ENCODE measurements at regions not wholly inside any gene's neighbourhood (a gene's known extent, or its start where the extent isn't known, plus 50 kb on each side); places are given as distances from the start of the nearest gene placed in this dataset.

GRCh38 chr2:207257251-207258250 is 91.8 kb upstream of the KLF7 start:
- DNase-seq (ENCODE audit: low spot score): no peak

GRCh38 chr2:207258263-207258991 is 92.7 kb upstream of the KLF7 start:
- DNase-seq (ENCODE audit: low spot score): no peak

DNA sequence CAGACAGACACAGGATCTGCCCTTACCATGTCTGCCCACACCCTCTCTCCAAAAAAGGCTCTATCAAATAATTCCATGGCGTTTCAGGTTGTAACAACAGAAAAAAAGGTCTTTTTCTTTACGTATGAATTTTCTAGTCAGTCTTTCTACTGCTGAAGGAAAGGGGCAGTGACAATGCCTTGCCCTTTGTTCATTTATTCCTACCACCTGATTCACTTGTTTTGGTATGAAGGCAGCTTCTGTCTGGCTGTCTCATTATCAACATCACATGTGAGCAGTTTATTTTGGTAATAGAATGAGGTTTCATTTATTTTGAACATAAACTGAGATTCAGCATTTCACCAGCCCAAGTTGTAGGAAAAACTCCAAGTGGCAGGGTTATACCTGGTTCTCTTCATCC is 94.3 kb upstream of the KLF7 start:
- no peak for DNase-seq (ENCODE audit: low spot score)

GRCh38 chr2:207260947-207261346 is 95.2 kb upstream of the KLF7 start:
- no peak for DNase-seq (ENCODE audit: low spot score)

GRCh38 chr2:207264310-207264709 is 98.6 kb upstream of the KLF7 start:
- DNase-seq (ENCODE audit: low spot score): no peak

DNA sequence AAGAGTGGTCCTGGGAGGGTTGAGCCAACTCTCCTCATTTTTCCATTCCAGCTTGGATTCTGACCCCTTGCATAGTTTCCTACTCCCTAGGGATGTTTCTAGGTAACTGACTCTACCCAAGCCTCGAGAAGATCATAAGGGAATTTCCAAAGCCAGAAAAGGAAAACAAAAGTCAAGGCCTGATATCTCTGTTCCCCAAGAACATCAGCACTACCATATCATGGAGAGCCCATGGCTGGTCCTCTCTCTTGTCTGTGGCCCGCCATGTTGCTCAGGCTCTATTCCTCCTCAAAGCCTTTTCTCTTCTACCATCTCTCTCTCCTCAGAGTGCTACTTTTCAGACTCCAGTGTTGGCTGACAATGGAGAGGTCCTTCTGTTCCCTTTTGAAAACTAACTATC is 99.6 kb upstream of the KLF7 start:
- DNase-seq (ENCODE audit: low spot score): no peak

DNA sequence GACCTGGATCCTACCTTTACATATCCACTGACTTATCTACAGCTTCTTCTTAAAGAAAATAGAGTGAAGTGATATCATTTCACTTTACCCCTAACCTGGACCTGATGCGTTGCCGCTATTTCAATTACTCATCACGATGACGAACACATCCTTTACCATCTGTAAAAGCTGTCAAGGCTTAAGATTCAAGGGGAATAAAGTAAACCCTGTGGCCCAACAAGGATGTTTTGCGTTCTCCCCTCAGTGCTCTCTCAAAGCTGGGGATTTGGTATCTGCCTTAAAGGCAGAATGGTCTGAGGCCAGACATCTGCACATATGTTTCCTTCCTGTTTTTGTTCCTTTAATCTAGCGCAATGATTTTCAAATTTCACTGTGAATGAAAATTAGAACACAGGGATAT is 100.1 kb upstream of the KLF7 start:
- no peak for DNase-seq (ENCODE audit: low spot score)

- no peak for DNase-seq (ENCODE audit: low spot score)
Observed at GRCh38 chr2:207266648-207267047, 100.9 kb upstream of the KLF7 start.

DNA sequence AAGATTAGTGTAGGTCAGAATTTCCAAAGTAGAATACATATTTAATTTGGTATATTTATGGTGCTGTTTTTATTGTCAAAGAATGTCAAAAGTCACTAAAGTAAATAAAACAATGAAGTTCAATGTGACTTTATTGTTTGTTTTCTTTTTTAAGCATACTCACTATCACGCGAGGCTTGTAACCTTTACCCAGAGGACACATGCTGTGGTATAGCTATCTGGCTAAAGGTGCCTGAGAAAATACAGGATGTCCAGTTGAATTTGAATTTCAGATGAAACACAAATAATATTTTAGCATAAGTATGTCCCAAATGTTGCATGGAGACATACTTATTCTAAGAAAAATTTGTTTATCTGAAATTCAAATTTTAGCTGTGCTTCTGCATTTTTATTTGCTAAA is 103.3 kb upstream of the KLF7 start:
- no peak for DNase-seq (ENCODE audit: low spot score)

GRCh38 chr2:207274530-207275189 is 108.9 kb upstream of the KLF7 start:
- DNase-seq (ENCODE audit: low spot score): no peak

GRCh38 chr2:207275779-207276178 is 110.0 kb upstream of the KLF7 start:
- no peak for DNase-seq (ENCODE audit: low spot score)

DNA sequence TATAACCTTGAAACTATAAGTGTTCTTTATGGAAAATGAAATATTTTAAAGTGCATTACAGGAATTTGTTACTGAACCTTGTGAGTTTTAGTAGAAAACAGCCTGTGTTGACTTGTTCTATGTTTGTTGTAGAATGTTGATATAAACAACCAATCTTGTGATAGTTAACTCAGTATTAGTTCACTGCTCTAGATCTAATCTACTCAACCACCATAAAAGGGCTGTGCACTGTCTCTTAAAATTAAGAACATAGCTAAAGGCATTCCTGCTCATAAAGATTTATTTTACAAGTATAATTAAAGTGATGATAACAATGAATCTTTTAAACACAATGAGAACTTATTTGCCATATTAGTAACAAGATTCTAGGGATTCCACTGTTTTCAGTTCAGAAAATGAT is 110.5 kb upstream of the KLF7 start:
- DNase-seq (ENCODE audit: low spot score): no peak

- no peak for DNase-seq (ENCODE audit: low spot score)
Observed at GRCh38 chr2:207276858-207277257, 111.1 kb upstream of the KLF7 start.

DNA sequence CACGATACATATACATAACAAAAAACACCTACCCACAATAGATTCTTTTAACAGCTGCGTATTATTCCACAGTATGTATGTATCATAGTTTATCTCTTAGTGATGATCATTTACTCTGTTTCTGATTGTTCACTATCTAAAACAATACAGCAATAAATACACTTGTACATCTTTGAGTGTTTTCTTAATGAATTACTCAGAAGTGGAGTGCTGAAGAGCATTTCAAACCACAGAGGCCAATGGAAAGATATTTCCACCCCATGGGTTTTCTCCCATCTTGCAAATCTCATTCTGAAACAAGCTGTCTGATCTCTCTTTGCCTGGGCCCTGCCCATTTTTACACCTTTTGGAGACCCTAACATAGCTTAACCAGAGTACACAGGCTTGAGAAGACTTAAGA is 113.8 kb upstream of the KLF7 start:
- DNase-seq (ENCODE audit: low spot score): no peak

GRCh38 chr2:207281436-207281835 is 115.7 kb upstream of the KLF7 start:
- no peak for DNase-seq (ENCODE audit: low spot score)

DNA sequence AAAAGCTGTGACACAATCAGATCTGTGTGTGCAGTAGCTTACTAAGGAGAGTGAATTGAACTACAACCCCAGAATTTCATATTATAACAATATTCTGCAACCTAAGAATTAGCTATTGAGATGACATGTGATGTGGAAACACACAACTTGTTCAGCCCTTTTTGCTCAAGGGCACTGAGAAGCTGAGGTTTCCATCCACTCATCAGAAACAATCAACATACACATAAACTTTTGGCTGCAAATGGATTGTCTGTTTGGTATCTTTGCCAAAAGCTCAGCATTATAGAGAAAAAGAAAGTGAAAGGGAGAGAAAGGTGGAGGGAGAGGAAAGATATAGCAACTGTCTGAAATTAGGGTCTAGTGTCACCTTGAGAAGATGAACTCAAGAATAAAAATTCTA is 117.2 kb upstream of the KLF7 start:
- DNase-seq (ENCODE audit: low spot score): no peak

GRCh38 chr2:207283356-207283755 is 117.6 kb upstream of the KLF7 start:
- no peak for DNase-seq (ENCODE audit: low spot score)

- DNase-seq (ENCODE audit: low spot score): no peak
Observed at GRCh38 chr2:207284556-207285472, 119.1 kb upstream of the KLF7 start.

DNA sequence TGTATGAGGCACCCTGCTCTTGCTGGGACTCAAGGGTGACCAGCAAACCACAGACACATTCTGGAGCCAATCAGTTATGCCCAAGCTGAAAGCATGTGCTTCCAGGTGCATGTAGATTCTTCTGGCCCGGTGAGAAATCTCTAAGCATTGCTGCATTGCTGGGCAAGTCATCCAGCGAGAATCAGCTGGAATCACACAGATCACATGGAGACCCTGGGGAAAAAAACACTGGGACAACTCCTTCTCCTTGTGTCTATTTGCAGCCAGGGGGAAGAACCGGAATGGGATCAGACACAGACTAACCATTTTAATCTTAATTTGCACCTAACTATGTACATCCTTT is 119.7 kb upstream of the KLF7 start:
- no peak for DNase-seq (ENCODE audit: low spot score)

DNA sequence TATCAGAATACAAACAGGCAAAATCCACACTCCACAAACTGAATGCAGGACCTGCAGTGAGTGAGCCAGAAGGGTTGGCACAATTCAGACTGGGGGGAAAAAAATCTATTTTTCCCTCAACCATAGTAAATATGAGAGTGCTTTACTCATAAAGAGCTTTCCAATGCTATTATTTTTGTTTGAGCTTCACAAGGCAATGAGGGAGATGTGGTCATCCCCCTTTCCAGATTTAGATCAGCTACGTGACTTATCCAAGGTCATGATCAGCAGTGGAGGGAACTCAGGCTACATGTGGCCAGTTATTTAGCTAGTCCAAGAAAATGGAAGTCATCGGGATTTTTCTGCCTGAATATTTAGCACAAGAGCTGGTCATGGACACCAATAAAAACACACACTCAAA is 120.4 kb upstream of the KLF7 start:
- no peak for DNase-seq (ENCODE audit: low spot score)

DNA sequence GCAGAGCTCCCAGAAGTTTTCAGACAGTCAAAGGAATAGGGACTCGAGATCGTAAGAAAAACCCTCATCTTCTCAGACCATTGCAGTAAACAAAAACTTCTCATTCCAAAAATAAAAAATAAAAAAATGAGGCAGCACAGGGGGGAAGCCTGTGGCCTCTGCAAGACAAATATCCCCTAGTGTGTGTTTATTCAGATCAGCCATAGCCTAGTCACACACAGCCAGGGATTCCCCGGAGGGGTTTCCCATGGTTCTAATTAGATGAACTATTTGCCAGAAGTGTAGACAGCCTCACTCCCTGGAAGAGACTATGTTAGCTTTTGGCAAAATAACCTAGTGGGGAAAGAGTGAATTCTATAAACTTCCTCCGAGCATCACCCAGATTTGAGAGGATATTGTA is 122.9 kb upstream of the KLF7 start:
- DNase-seq (ENCODE audit: low spot score): no peak

Data from RKO (cell line).